GM20431 (cell line): ENCODE measurements at regions not wholly inside any gene's neighbourhood (a gene's known extent, or its start where the extent isn't known, plus 50 kb on each side); places are given as distances from the start of the nearest gene placed in this dataset.
"Not testable (repeated sequence)": the region's sequence is repeated elsewhere in the genome, so short reads cannot be mapped to it uniquely, and the experiment has no call there.

ENCODE experiments used
- in situ Hi-C: fragments of 300-500 bp; cut with MseI, MboI; formaldehyde crosslinking; loops from one replicate; pipeline ENCODE4 v1.15.0; 2020; ENCODE audit warnings: low sequenced_read_pairs; ENCODE audit not compliant: unreplicated experiment

GRCh38 chr3:145865399-145866018 is 295.5 kb downstream of the PLOD2 start:
- in situ Hi-C loops, result no loop called here

GRCh38 chr3:145869958-145870357 is 291.0 kb downstream of the PLOD2 start:
- in situ Hi-C loops, result no loop called here

- in situ Hi-C loops, result no loop called here
These were observed 278.5 kb downstream of the PLOD2 start for GRCh38 chr3:145882436-145882835.

GRCh38 chr3:145889730-145890129 is 271.3 kb downstream of the PLOD2 start:
- in situ Hi-C loops, result no loop called here

- in situ Hi-C loops, result no loop called here
These were observed 268.1 kb downstream of the PLOD2 start for GRCh38 chr3:145892869-145893268.

- in situ Hi-C loops, result no loop called here
These were observed 267.7 kb downstream of the PLOD2 start for GRCh38 chr3:145893331-145893730.

- in situ Hi-C loops, result no loop called here
These were observed 262.5 kb downstream of the PLOD2 start for GRCh38 chr3:145898487-145898886.

- in situ Hi-C loops, result no loop called here
These were observed 261.7 kb downstream of the PLOD2 start for GRCh38 chr3:145899241-145899640.

- in situ Hi-C loops, result no loop called here
These were observed 260.7 kb downstream of the PLOD2 start for GRCh38 chr3:145900056-145900829.

GRCh38 chr3:145902166-145902565 is 258.8 kb downstream of the PLOD2 start:
- in situ Hi-C loops, result no loop called here

GRCh38 chr3:145903472-145904013 is 257.4 kb downstream of the PLOD2 start:
- in situ Hi-C loops, result no loop called here

- in situ Hi-C loops, result no loop called here
These were observed 256.8 kb downstream of the PLOD2 start for GRCh38 chr3:145904138-145904537.

- in situ Hi-C loops, result no loop called here
These were observed 254.7 kb downstream of the PLOD2 start for GRCh38 chr3:145906301-145906700.

GRCh38 chr3:145906755-145907154 is 254.2 kb downstream of the PLOD2 start:
- in situ Hi-C loops, result no loop called here

- in situ Hi-C loops, result no loop called here
These were observed 250.0 kb downstream of the PLOD2 start for GRCh38 chr3:145911016-145911415.

GRCh38 chr3:145915787-145916186 is 245.2 kb downstream of the PLOD2 start:
- in situ Hi-C loops, result no loop called here

- in situ Hi-C loops, result not testable (repeated sequence)
These were observed 233.2 kb downstream of the PLOD2 start for GRCh38 chr3:145927736-145928135.

GRCh38 chr3:145936971-145937370 is 224.0 kb downstream of the PLOD2 start:
- in situ Hi-C loops, result no loop called here

GRCh38 chr3:145939431-145939830 is 221.6 kb downstream of the PLOD2 start:
- in situ Hi-C loops, result no loop called here

- in situ Hi-C loops, result no loop called here
These were observed 218.9 kb downstream of the PLOD2 start for GRCh38 chr3:145942052-145942451.

- in situ Hi-C loops, result no loop called here
These were observed 217.0 kb downstream of the PLOD2 start for GRCh38 chr3:145943952-145944351.
